HAP-1 (cell line): ENCODE measurements at regions not wholly inside any gene's neighbourhood (a gene's known extent, or its start where the extent isn't known, plus 50 kb on each side); places are given as distances from the start of the nearest gene placed in this dataset.
"Not testable (repeated sequence)": the region's sequence is repeated elsewhere in the genome, so short reads cannot be mapped to it uniquely, and the experiment has no call there.

Experiments
- DNase-seq, 2 experiments: peaks; one replicate each; pipeline ENCODE4 v3.0.0-alpha.2; 2016 to 2020; ENCODE audit warnings: low spot score in 2 of 2
- H3K27me3 ChIP-seq: fragments of 250-450 bp; sonication (Bioruptor Pico); 2 replicates; pipeline ENCODE4 v1.5.1; 2020; ENCODE audit warnings: low read depth, mild to moderate bottlenecking, moderate library complexity
- H3K36me3 ChIP-seq: fragments of 250-450 bp; sonication (Bioruptor Pico); replicated peaks from 2 replicates; pipeline ENCODE4 v1.5.1; 2020; ENCODE audit warnings: mild to moderate bottlenecking
- H3K4me1 ChIP-seq: fragments of 250-450 bp; sonication (Bioruptor Pico); 2 replicates; pipeline ENCODE4 v1.5.1; 2020; ENCODE audit warnings: mild to moderate bottlenecking
- H3K4me3 ChIP-seq: fragments of 250-450 bp; sonication (Bioruptor Pico); 2 replicates; pipeline ENCODE4 v1.5.1; 2020; ENCODE audit warnings: mild to moderate bottlenecking, moderate library complexity
- H3K9me3 ChIP-seq: fragments of 250-450 bp; sonication (Bioruptor Pico); 2 replicates; pipeline ENCODE4 v1.5.1; 2020; ENCODE audit warnings: mild to moderate bottlenecking, moderate library complexity
- in situ Hi-C: fragments of 300-500 bp; cut with MboI; formaldehyde crosslinking; loops from 3 replicates; pipeline ENCODE4 v1.14.3; 2020; ENCODE audit warnings: low sequenced_read_pairs, inconsistent platforms, mixed read lengths

GRCh38 chr2:189305291-189305943 lies 125.9 kb upstream of the COL5A2 start:
- H3K27me3 ChIP-seq: no peaks in the 10 kb centered on the region
- DNase-seq: no peak
- H3K4me3 ChIP-seq: no peak overlapping the region
- H3K36me3 ChIP-seq: no peaks in the 10 kb centered on the region
- no peaks in the 10 kb centered on the region for H3K4me1 ChIP-seq
- H3K9me3 ChIP-seq: no peaks in the 10 kb centered on the region
- in situ Hi-C loops: no loop called here

GRCh38 chr2:189306525-189306924 lies 127.0 kb upstream of the COL5A2 start:
- Histone ChIP-seq H3K27me3 (no peaks in the 10 kb centered on the region), H3K9me3 (no peaks in the 10 kb centered on the region), H3K4me3 (no peak overlapping the region), H3K4me1 (no peaks in the 10 kb centered on the region), H3K36me3 (no peaks in the 10 kb centered on the region)
- in situ Hi-C loops: no loop called here
- DNase-seq: no peak

- no peaks in the 10 kb centered on the region for H3K4me1 ChIP-seq
Measured at GRCh38 chr2:189308056-189308790, 128.7 kb upstream of the COL5A2 start.

GRCh38 chr2:189309331-189309730 lies 129.8 kb upstream of the COL5A2 start:
- in situ Hi-C loops: no loop called here
- Histone ChIP-seq H3K4me3 (no peak overlapping the region), H3K36me3 (no peaks in the 10 kb centered on the region), H3K9me3 (no peaks in the 10 kb centered on the region), H3K27me3 (no peaks in the 10 kb centered on the region), H3K4me1 (no peaks in the 10 kb centered on the region)
- no peak for DNase-seq

More at GRCh38 chr2:189308056-189308790, 128.7 kb upstream of the COL5A2 start:
- Histone ChIP-seq H3K36me3 (no peaks in the 10 kb centered on the region), H3K9me3 (no peaks in the 10 kb centered on the region), H3K27me3 (no peaks in the 10 kb centered on the region), H3K4me3 (no peak overlapping the region)
- in situ Hi-C loops: no loop called here
- no peak for DNase-seq

GRCh38 chr2:189312211-189312610 lies 129.1 kb upstream of the WDR75 start:
- in situ Hi-C loops: no loop called here
- Histone ChIP-seq H3K27me3 (no peaks in the 10 kb centered on the region), H3K4me1 (no peaks in the 10 kb centered on the region), H3K4me3 (no peak overlapping the region), H3K36me3 (no peaks in the 10 kb centered on the region), H3K9me3 (no peaks in the 10 kb centered on the region)
- no peak for DNase-seq

- in situ Hi-C loops: no loop called here
- H3K4me1 ChIP-seq: no peaks in the 10 kb centered on the region
- H3K4me3 ChIP-seq: no peak overlapping the region
- H3K27me3 ChIP-seq: no peaks in the 10 kb centered on the region
- no peaks in the 10 kb centered on the region for H3K36me3 ChIP-seq
- DNase-seq: no peak
- no peaks in the 10 kb centered on the region for H3K9me3 ChIP-seq
Measured at GRCh38 chr2:189312643-189313042, 128.6 kb upstream of the WDR75 start.

GRCh38 chr2:189318761-189319160 lies 122.5 kb upstream of the WDR75 start:
- DNase-seq: no peak
- Histone ChIP-seq H3K4me1 (no peaks in the 10 kb centered on the region), H3K36me3 (no peaks in the 10 kb centered on the region), H3K27me3 (no peaks in the 10 kb centered on the region), H3K9me3 (no peaks in the 10 kb centered on the region), H3K4me3 (no peak overlapping the region)
- in situ Hi-C loops: no loop called here

GRCh38 chr2:189319424-189319823 lies 121.8 kb upstream of the WDR75 start:
- H3K4me3 ChIP-seq, in situ Hi-C loops, DNase-seq: not testable (repeated sequence)

GRCh38 chr2:189327879-189328847 lies 113.1 kb upstream of the WDR75 start:
- Histone ChIP-seq H3K4me1 (no peaks in the 10 kb centered on the region), H3K4me3 (no peak overlapping the region), H3K9me3 (no peaks in the 10 kb centered on the region), H3K27me3 (no peaks in the 10 kb centered on the region), H3K36me3 (no peaks in the 10 kb centered on the region)
- in situ Hi-C loops: no loop called here
- no peak for DNase-seq

More at GRCh38 chr2:189319424-189319823, 121.8 kb upstream of the WDR75 start:
- not testable (repeated sequence) for H3K27me3 ChIP-seq, H3K9me3 ChIP-seq, H3K36me3 ChIP-seq, H3K4me1 ChIP-seq

- DNase-seq: no peak
- in situ Hi-C loops: no loop called here
Measured at GRCh38 chr2:189328848-189329245, 112.4 kb upstream of the WDR75 start.

GRCh38 chr2:189336276-189336975 lies 104.8 kb upstream of the WDR75 start:
- in situ Hi-C loops: no loop called here
- Histone ChIP-seq H3K4me1 (no peaks in the 10 kb centered on the region), H3K36me3 (no peaks in the 10 kb centered on the region), H3K9me3 (no peaks in the 10 kb centered on the region), H3K4me3 (no peak overlapping the region), H3K27me3 (no peaks in the 10 kb centered on the region)
- no peak for DNase-seq

More at GRCh38 chr2:189328848-189329245, 112.4 kb upstream of the WDR75 start:
- Histone ChIP-seq H3K9me3 (no peaks in the 10 kb centered on the region), H3K36me3 (no peaks in the 10 kb centered on the region), H3K4me3 (no peak overlapping the region), H3K27me3 (no peaks in the 10 kb centered on the region), H3K4me1 (no peaks in the 10 kb centered on the region)

- DNase-seq: no peak
- H3K4me3 ChIP-seq: no peak overlapping the region
- H3K27me3 ChIP-seq: no peaks in the 10 kb centered on the region
- no peaks in the 10 kb centered on the region; the same call in 1 of the 2 replicates for H3K9me3 ChIP-seq
- H3K36me3 ChIP-seq: no peaks in the 10 kb centered on the region
- H3K4me1 ChIP-seq: no peaks in the 10 kb centered on the region
- in situ Hi-C loops: no loop called here
Measured at GRCh38 chr2:189337656-189338055, 103.6 kb upstream of the WDR75 start.

GRCh38 chr2:189338115-189338514 lies 103.2 kb upstream of the WDR75 start:
- no peak overlapping the region for H3K4me3 ChIP-seq
- H3K36me3 ChIP-seq: no peaks in the 10 kb centered on the region
- H3K9me3 ChIP-seq: peaks cover 4% of the 10 kb centered on the region; the same call in 1 of the 2 replicates
- in situ Hi-C loops: no loop called here
- H3K4me1 ChIP-seq: no peaks in the 10 kb centered on the region
- no peak for DNase-seq
- H3K27me3 ChIP-seq: no peaks in the 10 kb centered on the region
